ENCODE measurements at regions not wholly inside any gene's neighbourhood (a gene's known extent, or its start where the extent isn't known, plus 50 kb on each side); places are given as distances from the start of the nearest gene placed in this dataset.

DNA sequence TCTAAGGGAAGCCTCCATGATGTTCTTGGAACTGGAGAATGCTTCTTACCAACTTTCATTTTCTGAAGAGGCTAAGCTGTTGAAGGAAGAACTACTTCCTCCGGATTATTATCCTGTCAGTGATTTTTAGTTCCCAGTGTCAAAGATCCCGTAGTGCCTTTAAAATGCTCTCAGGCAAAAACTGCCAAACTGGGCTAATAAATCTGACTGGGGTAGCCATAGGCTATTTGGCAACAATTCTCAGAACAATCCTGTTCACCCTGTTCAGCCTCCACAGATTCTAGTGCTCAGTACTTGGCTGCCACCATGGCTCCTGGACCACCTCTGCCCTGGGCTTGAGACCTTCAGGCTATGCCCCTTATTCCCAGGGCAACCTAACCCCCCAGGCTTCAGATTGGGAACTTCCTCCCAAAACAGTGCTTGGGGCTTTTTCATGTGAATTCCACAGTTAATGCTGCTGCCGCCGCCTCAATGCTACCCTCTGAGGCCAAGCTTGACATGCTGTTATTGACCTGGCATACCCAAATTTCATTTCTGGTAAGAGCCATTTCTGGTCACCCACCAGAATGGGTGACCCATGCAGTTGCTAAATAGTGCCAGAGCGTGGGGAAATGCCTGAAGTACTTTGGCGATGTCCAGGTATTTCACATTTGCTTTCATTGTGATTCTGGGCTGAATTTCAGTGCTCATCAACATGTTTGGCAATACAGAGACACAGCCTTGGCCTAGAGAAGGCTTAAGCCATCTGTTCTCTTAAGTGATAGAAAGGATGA lies 110.0 kb upstream of the ARHGAP5 start:
- DNase-seq, result no peak

DNA sequence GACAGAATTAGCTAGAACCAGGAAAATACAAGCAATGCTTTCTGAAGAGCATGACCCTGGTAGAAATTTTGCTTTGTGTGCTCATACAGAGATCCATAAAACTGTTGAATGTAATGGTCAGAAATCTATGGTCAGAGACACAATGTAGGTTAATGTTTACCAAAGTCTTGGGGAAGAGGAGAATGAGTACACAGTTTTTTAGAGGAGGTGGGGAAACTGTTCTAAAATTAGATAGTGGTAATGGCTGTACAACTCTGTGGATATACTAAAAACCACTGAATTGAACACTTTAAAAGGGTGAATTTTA lies 109.5 kb upstream of the ARHGAP5 start:
- no peak for DNase-seq

DNA sequence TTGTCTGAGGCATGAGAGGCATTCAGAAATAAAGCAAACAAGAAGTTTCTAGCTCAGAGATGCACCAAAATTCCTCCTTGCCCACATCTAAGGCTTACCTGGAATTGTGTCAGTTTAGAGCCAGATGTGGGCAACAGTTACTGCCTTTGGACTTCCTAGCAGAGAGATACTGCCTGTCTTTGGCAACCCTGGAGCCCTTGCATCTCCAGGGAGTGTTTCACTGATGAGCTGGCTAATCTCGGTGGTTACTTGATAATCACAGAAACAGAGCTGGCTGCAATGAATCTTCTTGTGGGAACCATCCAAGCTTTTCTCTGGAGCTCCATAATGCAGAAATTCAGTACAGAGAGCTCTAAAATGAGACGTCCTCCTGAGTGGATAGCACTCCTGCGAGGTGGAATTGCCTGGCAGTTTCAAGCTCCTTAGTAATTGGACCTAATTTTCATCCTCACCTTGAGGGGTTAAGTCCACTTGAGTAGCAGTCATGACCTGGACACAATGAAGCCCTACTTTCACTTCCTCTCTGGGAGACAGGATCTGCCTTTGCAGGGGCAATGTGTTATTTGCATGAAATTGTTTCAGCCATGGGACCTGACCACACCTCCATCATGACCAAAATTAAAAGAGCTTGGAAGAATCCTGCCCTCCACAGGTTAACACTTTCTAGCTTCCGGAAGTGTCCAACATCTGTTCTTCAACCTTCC lies 108.8 kb upstream of the ARHGAP5 start:
- no peak for DNase-seq

DNA sequence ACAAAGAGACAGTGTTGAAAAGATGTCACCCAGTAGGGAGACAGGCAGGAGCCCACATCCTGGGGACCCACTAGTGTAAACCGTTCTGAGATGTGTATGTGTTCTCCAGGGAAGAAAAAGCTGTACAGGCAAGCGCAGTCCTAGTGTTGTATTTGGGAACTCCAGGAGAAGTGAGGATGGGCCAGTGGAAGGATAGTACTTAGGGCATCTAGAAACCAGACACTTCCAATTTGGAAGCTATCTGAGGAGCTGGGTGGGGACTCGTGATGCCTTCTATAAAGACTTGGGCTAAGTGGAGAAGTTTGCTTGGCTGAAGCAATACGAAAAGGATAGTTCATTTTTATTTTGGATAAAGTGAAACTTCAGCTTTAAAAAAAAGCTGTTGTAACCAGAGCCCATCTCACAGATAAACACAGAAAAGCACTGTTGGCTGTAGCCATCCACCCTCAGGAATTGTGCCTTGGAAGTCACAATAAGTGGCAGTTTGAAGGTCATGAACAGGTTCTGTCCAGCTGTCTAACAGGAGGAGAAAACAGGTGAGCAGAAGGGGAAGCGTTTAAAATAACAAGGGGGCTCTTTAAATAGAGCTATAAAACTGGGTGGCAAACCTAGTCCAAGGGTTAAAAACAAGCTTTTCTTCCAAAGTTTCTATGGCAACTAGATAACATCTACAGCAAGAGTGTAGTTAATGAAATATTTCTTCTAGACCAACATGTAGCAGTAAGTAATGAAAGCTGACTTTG lies 108.0 kb upstream of the ARHGAP5 start:
- DNase-seq, result no peak

DNA sequence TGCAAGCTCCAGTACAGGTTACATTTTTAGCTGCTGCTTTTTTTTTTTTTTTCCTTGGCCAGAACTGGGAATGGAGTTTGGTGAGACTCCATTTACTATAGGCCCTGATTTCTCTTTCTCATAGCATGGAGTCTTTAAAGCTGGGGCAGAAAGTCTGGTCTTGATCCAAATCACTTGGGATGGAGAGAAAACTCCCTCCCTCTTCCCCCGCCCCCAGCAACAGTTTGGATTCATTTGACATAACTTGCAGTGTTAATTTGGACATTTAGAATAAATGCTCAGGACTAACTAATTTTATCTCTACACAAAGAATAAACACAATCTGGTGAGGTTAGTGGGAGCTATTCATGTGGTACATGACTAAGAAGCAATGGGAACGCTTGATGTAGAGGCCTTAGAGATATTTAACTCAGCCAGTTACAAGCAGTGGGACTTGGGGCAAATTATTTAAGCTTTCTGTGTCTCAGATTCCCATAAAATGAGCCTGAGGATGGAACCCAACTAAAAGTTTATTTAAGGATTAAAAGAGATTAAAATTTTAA lies 107.3 kb upstream of the ARHGAP5 start:
- no peak for DNase-seq

DNA sequence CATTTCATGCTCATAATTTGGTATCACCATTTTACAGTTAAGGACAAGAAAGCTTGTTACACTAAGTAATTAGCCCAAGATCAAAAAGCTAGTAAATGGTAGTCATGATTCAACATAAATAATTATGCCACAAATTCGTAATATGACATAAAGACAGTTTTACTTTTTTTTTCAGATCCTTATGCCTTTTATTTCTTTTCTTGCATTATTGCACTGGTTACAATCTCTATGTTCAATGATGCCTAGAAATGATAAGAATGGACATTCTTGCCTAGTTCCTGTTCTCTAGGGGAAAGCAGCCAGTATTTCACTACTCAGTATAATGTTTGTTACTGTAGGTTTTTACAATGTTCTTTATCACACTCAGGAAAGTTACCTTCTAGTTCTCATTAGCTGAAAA lies 106.4 kb upstream of the ARHGAP5 start:
- no peak for DNase-seq

DNA sequence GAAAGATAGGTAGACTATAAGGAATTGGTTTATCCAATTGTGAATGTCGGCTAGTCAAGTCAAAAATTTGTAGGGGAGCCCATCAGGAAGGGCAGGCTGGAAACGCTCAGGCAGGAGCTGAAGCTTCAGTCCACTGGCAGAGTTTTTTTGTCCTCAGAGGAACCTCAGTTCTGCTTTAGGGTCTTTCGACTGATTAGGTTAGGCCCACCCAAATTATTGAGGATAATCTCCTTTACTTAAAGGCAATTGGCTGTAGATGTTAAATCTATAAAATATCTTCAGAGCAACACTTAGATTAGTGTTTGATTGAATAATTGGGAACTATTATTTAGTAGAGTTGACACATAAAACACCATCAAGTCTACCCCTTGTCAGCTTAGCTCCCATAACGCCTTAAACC lies 105.5 kb upstream of the ARHGAP5 start:
- DNase-seq, result no peak

DNA sequence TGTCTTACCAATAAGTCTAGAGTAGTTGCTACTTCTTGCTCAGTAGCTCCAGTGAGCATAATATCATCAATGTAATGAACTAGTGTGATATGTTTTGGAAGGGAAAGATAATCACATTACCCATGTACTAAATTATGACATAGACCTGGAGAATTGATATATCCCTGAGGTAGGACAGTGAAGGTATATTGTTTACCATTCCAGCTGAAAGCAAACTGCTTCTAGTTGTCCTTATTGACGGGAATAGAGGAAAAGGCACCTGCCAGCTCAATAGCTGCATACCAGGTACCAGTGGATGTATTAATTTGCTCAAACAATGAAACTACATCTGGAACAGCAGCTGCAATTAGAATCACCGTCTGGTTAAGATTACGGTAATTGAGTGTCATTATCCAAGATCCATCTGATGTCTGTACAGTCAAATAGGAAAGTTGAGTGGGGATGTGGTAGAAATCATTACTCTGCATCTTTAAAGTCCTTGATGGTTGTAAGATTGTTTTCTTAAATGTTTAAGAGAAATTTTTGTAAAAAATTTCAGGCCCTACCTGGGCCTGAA lies 100.0 kb upstream of the ARHGAP5 start:
- no peak for DNase-seq

DNA sequence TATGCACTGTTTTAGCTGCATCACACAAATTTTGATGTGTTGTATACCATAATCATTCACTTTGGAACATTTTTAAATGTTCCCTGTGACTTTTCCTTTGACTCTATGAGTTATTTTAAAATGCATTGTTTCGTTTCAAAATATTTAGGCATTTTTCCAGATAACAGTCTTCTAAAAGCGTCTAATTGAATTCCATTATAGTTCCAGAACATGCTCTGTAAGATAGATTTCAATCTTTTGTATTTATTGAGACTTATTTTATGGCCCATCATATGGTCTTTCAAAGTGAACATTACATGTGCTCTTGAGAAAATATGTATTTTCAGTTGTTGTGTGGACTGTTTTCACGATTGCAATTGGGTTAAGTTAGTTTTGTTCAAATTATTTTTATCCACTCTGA lies 98.7 kb upstream of the ARHGAP5 start:
- no peak for DNase-seq

DNA sequence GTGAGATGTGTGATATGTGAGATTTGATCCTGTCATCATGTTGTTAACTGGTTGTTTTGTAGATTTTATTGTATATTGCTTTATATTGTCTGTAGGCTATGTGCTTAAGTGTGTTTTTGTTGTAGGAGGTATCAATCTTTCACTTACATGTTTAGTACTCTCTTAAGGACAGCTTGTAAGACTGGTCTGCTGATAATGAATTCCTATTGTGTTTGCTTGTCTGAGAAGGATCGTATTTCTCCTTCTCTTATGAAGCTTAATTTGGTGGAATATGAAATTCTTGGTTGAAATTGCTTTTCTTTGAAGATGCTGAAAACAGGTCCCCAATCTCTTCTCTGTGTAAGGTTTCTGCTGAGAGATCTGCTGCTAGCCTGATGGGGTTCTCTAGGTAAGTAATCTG lies 94.5 kb upstream of the ARHGAP5 start:
- no peak for DNase-seq

DNA sequence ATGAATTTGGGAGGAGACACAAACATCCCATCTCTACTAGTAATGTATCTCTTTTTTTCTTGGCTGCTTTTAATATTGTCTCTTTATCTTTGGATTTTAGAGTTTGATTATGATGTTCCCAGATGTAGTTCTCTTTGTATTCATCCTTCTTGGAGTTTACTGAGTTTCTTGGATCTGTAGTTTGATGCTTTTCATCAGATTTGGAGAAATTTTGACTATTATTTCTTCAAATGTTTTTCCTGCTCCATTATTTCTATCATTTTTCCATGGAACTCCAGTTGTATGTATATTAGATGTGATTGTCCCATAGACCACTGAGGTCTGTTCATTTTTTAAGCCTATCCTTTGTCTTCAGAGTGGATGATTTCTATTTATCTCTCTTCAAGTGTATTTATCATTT lies 90.7 kb upstream of the ARHGAP5 start:
- DNase-seq, result no peak

DNA sequence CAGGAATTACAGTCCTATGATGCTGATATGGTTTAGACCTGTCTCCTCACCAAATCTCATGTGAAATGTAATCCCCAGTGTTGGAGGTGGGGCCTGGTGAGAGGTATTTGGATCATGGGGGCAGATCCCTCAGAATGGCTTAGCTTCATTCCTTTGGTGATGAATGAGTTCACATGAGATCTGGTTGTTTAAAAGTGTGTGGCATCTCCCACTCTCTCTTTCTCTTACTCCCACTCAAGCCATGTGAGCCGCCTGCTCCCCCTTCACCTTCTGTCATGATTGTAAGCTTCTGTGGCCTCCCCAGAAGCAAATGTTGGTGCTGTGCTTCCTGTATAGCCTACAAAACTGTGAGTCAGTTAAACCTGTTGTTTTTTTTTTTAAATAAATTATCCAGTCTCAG lies 89.4 kb upstream of the ARHGAP5 start:
- DNase-seq, result no peak

DNA sequence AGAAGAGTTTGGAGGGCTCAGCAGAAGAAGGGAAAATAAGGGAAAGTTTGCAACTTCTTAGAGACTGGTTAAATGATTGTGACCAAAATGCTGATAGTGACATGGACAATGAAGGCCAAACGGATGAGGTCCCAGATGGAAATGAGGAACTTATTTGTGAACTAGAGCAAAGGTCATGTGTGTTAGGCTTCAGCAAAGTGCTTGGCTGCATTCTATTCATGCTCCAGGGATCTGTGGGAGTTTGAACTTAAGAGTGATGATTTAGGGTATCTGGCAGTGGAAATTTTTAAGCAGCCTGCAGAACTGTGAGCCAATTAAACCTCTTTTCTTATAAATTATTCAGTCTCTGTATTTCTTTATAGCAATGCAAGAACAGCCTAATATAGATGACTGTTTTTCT lies 88.9 kb upstream of the ARHGAP5 start:
- DNase-seq, result no peak

DNA sequence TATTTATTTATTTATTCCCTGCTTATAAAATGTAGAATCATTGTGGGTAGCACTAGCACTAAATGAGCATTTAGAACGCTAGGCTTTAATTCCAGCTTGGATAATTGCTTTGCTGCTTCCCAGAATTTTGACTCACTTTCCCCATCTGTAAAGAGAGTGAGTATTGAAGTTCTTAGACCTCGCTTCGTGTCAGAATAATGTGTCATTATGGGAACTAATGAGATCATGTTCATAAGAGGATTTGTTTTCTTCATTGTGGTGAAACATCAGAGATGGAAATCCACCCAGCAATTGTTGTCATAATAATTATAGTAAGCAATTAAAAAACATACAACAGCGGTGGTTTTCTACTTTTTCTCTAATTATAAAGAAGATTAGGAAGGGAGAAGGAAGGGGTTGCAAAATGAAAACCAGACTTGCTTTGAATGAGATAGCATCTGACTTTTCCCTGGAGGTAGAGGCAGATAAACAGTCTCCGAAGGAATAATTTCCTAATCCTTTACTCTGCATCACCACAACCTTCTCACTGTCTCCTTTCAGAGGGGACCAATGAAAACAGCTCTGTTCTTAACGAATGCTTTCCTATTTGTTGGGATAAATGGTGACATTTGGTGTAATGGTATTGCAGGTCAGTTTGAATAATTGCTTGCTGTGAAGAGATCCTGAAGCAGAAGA lies 86.8 kb upstream of the ARHGAP5 start:
- no peak for DNase-seq

DNA sequence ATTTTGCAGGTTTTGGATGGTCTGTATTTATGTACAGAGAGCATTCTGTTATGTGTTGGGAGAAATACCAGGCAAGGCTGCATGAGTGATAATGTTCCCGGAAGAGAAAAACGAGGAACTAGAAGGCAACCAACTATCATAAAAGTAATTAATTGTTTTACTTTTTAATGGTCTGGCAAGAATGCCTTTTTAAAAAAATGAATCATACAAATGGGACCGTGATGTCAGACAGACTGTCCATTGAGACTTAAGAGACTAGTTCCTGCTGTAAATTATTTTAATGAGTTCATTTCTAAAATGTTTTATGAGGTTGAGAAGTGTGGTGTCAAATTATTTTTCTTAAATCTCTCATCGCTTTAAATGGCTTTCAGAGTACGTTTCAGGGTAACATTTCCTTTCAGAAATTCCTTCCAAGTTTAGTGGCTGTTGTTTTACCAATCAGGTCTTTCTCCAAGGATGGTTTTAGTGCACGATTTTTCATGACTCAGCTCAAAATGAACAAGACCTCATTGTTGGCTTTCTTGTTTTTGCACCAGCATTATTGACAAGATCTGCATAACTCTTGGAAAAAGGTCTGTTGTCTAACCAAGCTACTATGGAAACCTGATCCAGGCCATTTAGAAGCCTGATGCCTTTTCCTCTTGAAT lies 86.1 kb upstream of the ARHGAP5 start:
- DNase-seq, result no peak

DNA sequence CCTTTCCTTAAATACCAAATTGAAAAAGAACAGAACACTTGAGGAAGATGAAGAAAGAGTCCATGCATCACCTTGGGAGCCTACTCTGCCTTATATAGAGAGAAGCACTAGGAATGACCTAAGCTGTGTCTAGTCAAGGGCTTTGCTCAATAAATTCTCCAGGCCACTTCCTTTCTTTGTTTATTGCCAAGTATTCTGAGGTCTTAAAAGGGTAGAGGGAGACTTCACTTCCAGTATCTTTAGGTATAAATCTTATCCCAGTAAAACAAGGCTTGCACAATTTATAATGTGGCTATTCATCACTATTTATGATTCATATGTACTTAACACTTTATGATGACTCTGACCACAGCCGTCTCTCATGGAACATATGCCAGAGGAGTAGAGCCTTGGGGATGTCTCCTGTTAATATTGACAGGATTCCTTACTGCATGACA lies 85.1 kb upstream of the ARHGAP5 start:
- DNase-seq, result no peak

DNA sequence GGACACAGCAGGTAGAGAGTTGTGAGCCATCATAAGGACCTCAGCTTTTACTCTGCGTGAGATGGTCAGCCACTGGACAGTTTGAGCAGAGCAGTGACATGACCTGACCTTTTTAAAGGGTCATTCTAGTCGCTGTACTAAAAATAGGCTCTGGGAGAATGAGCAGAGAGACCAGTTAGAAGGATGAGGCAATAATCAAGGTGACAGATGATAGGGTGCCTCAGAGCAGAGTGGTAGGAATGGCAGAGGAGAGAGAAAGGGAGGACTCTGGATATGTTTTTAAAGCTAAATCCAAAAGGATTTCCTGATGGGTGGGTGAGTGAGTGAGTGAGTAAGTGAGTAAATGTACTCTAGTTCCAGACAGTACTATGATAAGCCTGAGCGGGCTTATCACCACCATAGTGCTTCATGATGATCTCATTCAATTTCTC lies 83.6 kb upstream of the ARHGAP5 start:
- DNase-seq, result no peak

DNA sequence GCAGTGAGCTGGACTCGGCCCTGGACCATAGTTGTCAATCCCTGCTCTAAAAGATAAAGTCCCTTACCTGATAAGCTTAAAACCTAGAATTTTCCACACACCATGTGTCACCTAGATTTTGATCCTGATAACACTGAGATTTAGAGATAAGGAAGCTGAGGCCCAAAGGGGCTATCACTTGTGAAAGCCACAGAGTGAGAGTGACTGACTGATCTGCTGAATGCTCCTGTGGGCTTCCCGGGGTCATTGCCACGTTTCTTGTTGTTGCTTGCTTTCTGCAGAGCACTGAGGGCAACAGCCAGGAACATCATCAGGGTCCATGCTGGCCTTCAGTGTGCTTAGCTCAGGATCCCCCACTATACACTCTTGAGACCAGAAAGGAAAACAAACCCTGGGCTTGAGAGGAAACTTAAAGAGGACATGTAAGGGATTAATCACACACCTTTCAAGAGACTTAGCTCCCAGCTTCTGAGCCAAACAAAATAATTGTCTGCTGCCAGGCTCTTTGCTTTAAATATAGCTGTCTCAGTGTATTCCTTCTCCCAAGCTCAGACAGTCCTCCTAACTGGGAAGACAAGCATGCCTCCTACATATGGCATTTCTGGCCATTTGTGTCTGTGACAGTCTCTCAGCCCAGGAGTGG lies 82.6 kb upstream of the ARHGAP5 start:
- no peak for DNase-seq

DNA sequence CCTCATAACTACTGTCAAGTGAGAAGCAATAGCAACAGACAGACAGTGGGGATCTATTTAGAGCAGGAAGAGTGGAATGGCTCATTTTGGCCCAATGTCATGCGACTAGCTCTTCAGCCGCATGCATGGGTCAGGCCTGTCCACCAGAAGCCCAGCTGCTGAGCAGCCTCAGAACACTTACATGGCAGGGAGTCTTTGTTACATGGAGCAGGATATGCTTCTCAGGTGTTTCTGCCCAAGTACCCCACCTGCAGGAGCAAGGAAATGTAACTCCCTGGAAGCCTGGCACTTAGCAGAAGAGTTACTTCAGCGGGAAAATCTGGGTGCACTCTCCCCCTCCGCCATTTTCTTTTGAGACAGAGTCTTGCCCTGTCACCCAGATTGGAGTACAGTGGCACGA lies 73.5 kb upstream of the ARHGAP5 start:
- no peak for DNase-seq

DNA sequence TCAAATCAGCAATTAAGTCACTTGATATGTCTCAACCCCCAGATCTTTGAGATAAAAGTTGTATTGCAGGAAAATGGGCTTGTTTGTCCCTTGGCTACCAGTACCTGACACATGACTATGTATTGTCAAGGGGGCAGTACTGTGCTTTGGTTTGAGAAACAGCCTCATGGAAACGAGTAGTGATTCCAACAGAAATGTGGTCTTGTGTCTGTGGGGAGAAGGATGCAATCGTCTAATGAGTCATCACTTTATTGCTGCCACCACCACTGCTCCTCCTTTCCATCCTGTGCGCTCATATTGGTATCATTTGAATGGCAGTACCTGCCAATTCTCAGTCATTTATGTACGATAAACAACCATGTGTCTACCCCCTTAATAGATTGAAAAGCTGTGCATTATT lies 72.8 kb upstream of the ARHGAP5 start:
- DNase-seq, result no peak

DNA sequence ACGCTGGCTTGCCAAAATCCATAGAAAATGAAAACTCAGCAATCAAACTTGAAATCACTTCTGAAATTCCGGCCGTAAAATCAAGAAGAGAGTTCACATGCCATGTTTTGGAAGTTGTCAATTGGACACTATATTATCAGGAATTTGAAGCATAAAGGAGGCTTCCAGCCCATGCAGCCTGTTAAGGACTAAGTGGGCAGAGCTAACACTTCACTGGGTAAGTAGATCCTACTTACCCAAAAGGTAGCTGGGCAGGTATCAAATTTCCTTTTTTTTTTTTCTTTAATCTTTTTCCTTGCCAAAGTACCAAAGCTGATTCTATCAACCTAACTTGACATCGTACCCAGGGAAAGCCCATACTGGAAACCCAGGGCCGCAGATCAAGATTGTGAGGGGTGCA lies 71.5 kb upstream of the ARHGAP5 start:
- DNase-seq, result no peak
